NOMO-1 (cell line): ENCODE measurements at regions not wholly inside any gene's neighbourhood (a gene's known extent, or its start where the extent isn't known, plus 50 kb on each side); places are given as distances from the start of the nearest gene placed in this dataset.

ENCODE experiments used
- DNase-seq, 2 experiments: peaks; one replicate each; lab custom pipeline; 2025; ENCODE audit not compliant: unreplicated experiment in 2 of 2; lab: John Stamatoyannopoulos, UW

GRCh38 chr5:175765858-175766257, 105.5 kb upstream of the CPLX2 start:
- peak; percentile 7 to 17 for DNase-seq

- DNase-seq, result no peak
Measured at GRCh38 chr5:175766963-175767362, 104.4 kb upstream of the CPLX2 start.

GRCh38 chr5:175772747-175773533, 98.4 kb upstream of the CPLX2 start:
- no peak for DNase-seq

- no peak for DNase-seq
Measured at GRCh38 chr5:175773534-175774070, 97.8 kb upstream of the CPLX2 start.

- DNase-seq, result no peak
Measured at GRCh38 chr5:175775416-175775815, 96.0 kb upstream of the CPLX2 start.

- no peak for DNase-seq
Measured at GRCh38 chr5:175778951-175779503, 92.4 kb upstream of the CPLX2 start.

- DNase-seq, result no peak
Measured at GRCh38 chr5:175783739-175784138, 87.6 kb upstream of the CPLX2 start.

GRCh38 chr5:175784230-175784629, 87.1 kb upstream of the CPLX2 start:
- DNase-seq, result no peak

GRCh38 chr5:175785681-175786080, 85.7 kb upstream of the CPLX2 start:
- no peak for DNase-seq

- DNase-seq, result no peak
Measured at GRCh38 chr5:175788155-175788787, 83.1 kb upstream of the CPLX2 start.

GRCh38 chr5:175789670-175790069, 81.7 kb upstream of the CPLX2 start:
- no peak for DNase-seq

- DNase-seq, result no peak
Measured at GRCh38 chr5:175790796-175791195, 80.6 kb upstream of the CPLX2 start.

GRCh38 chr5:175795959-175796358, 75.4 kb upstream of the CPLX2 start:
- no peak for DNase-seq

- DNase-seq, result peak; percentile 77 to 85
Measured at GRCh38 chr5:175796536-175797499, 74.6 kb upstream of the CPLX2 start.

- DNase-seq, result peak in 1 of 2 experiments; percentile 6
Measured at GRCh38 chr5:175797521-175798038, 73.8 kb upstream of the CPLX2 start.

- DNase-seq, result no peak
Measured at GRCh38 chr5:175798626-175799025, 72.8 kb upstream of the CPLX2 start.

- DNase-seq, result no peak
Measured at GRCh38 chr5:175800656-175801081, 70.7 kb upstream of the CPLX2 start.

- no peak for DNase-seq
Measured at GRCh38 chr5:175802361-175802760, 69.0 kb upstream of the CPLX2 start.

- no peak for DNase-seq
Measured at GRCh38 chr5:175803254-175803653, 68.1 kb upstream of the CPLX2 start.

GRCh38 chr5:175803736-175804454, 67.5 kb upstream of the CPLX2 start:
- no peak for DNase-seq
